ENCODE measurements at regions not wholly inside any gene's neighbourhood (a gene's known extent, or its start where the extent isn't known, plus 50 kb on each side); places are given as distances from the start of the nearest gene placed in this dataset.
"Not testable (repeated sequence)": the region's sequence is repeated elsewhere in the genome, so short reads cannot be mapped to it uniquely, and the experiment has no call there.

DNA sequence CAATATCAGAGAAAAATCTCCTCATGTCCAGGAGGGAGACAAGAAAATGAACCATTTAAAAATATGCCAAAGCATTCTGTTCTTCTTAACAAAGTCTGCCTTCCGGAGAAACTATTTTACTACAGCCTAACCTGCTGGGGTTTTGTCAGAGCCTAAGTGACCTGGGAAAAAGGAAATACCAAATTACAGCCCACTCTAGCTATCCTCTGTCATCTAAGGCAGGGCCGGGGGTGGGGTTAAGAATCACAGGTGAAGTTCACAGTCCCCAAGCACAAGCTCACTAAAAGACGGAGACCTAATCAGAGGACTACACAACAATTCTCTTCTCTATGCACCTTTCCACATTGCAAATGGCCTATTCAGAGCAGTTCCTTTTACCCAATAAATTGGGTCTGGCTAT is 116.6 kb downstream of the TRIM42 start:
- Histone ChIP-seq H3F3A (replicated peaks; ENCODE audit: insufficient read depth) (no peaks in the 10 kb centered on the region), H3K36me3 (replicated peaks in 1 of 2; ENCODE audit: control insufficient read depth in 1 of 2, insufficient read depth in 2 of 2, low read length in 1 of 2) (no peaks in the 10 kb centered on the region), H3K9me3 (peaks cover 19% of the 10 kb centered on the region; the same call in 1 of the 2 replicates), H3K79me2 (ENCODE audit: insufficient read depth) (no peaks in the 10 kb centered on the region), H3K27me3 (ENCODE audit: insufficient read depth) (no peaks in the 10 kb centered on the region), H3K9me2 (no peaks in the 10 kb centered on the region; the same call in 1 of the 2 replicates), H3K4me2 (no peak overlapping the region), H3K4me3 (ENCODE audit: low read depth in 2 of 2, low read length in 1 of 2) (no peak overlapping the region), H3K9ac (no peak overlapping the region), H2AFZ (ENCODE audit: low read depth) (no peak overlapping the region), H4K20me1 (ENCODE audit: insufficient read depth) (no peaks in the 10 kb centered on the region), H3K27ac (ENCODE audit: low read depth in 2 of 2, low read length in 1 of 2) (no peak overlapping the region), H3K4me1 (ENCODE audit: control insufficient read depth in 1 of 2, insufficient read depth in 2 of 2, low read depth in 1 of 2, low read length in 1 of 2) (no peaks in the 10 kb centered on the region)
- ChIA-PET CTCF (no interaction called here), POLR2A (interaction anchor here (0.6 kb wide), 2 partner anchors 1199 to 1832 kb away, joined by 3 to 5 read pairs; no protein-coding TSS in a partner anchor)
- no peak for DNase-seq
- TF ChIP-seq, protein P1, sequence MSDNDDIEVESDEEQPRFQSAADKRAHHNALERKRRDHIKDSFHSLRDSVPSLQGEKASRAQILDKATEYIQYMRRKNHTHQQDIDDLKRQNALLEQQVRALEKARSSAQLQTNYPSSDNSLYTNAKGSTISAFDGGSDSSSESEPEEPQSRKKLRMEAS (IDR thresholded peaks at IDR 0.05; ENCODE audit: low read depth): no peak
- TF ChIP-seq YY1 (IDR thresholded peaks at IDR 0.05; ENCODE audit: low read depth) (no peak), ELF1 (IDR thresholded peaks at IDR 0.05) (no peak), SIN3A (IDR thresholded peaks at IDR 0.05; ENCODE audit: borderline replicate concordance, low read depth, low read length) (no peak), FOSL2 (IDR thresholded peaks at IDR 0.05; ENCODE audit: borderline replicate concordance, low read depth) (no peak), EZH2phosphoT487 (IDR thresholded peaks at IDR 0.05; ENCODE audit: borderline replicate concordance, low read depth) (no peak), RXRA (IDR thresholded peaks at IDR 0.05; ENCODE audit: borderline replicate concordance, low read depth) (no peak), RAD21 (IDR thresholded peaks at IDR 0.05; ENCODE audit: low read length) (no peak), TAF1 (IDR thresholded peaks at IDR 0.05; ENCODE audit: borderline replicate concordance, low read depth, low read length) (no peak), TEAD4 (IDR thresholded peaks at IDR 0.05; ENCODE audit: borderline replicate concordance, insufficient read depth) (no peak)
- TF ChIP-seq, protein P2, sequence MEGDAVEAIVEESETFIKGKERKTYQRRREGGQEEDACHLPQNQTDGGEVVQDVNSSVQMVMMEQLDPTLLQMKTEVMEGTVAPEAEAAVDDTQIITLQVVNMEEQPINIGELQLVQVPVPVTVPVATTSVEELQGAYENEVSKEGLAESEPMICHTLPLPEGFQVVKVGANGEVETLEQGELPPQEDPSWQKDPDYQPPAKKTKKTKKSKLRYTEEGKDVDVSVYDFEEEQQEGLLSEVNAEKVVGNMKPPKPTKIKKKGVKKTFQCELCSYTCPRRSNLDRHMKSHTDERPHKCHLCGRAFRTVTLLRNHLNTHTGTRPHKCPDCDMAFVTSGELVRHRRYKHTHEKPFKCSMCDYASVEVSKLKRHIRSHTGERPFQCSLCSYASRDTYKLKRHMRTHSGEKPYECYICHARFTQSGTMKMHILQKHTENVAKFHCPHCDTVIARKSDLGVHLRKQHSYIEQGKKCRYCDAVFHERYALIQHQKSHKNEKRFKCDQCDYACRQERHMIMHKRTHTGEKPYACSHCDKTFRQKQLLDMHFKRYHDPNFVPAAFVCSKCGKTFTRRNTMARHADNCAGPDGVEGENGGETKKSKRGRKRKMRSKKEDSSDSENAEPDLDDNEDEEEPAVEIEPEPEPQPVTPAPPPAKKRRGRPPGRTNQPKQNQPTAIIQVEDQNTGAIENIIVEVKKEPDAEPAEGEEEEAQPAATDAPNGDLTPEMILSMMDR (IDR thresholded peaks at IDR 0.05): no peak
- TF ChIP-seq, protein P3, sequence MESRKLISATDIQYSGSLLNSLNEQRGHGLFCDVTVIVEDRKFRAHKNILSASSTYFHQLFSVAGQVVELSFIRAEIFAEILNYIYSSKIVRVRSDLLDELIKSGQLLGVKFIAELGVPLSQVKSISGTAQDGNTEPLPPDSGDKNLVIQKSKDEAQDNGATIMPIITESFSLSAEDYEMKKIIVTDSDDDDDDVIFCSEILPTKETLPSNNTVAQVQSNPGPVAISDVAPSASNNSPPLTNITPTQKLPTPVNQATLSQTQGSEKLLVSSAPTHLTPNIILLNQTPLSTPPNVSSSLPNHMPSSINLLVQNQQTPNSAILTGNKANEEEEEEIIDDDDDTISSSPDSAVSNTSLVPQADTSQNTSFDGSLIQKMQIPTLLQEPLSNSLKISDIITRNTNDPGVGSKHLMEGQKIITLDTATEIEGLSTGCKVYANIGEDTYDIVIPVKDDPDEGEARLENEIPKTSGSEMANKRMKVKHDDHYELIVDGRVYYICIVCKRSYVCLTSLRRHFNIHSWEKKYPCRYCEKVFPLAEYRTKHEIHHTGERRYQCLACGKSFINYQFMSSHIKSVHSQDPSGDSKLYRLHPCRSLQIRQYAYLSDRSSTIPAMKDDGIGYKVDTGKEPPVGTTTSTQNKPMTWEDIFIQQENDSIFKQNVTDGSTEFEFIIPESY (IDR thresholded peaks at IDR 0.05; ENCODE audit: borderline replicate concordance, low read depth): no peak
- 21% methylated on average over 3 of the region's 3 CpGs for WGBS (ENCODE audit: low lambda C conversion rate)

DNA sequence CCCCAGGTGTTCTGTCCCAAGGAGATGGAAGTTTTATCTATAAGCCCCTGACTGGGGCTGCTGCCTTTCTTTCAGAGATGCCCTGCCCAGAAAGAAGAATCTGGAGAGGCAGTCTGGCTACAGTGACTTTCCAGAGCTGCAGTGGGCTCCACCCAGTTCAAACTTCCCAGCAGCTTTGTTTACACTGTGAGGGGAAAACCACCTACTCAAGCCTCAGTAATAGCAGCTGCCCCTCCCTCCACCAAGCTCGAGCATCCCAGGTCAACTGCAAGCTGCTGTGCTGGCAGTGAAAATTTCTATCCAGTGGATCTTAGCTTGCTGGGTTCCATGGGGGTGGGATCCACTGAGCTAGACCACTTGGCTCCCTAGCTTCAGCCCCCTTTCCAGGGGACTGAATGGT is 125.0 kb downstream of the TRIM42 start:
- WGBS (ENCODE audit: low lambda C conversion rate): 0% methylated on average over 1 of the region's 1 CpG
- H3K4me3 ChIP-seq (ENCODE audit: low read depth in 2 of 2, low read length in 1 of 2); POLR2A ChIA-PET: not testable (repeated sequence)

More for the DNA sequence above, 125.0 kb downstream of the TRIM42 start:
- H4K20me1 ChIP-seq (ENCODE audit: insufficient read depth); H3K36me3 ChIP-seq (replicated peaks in 1 of 2; ENCODE audit: control insufficient read depth in 1 of 2, insufficient read depth in 2 of 2, low read length in 1 of 2); H3K27ac ChIP-seq (ENCODE audit: low read depth in 2 of 2, low read length in 1 of 2); H3K4me1 ChIP-seq (ENCODE audit: control insufficient read depth in 1 of 2, insufficient read depth in 2 of 2, low read depth in 1 of 2, low read length in 1 of 2); DNase-seq; H3F3A ChIP-seq (replicated peaks; ENCODE audit: insufficient read depth); H3K9me2 ChIP-seq; H3K9me3 ChIP-seq; H3K79me2 ChIP-seq (ENCODE audit: insufficient read depth); CTCF ChIA-PET; H2AFZ ChIP-seq (ENCODE audit: low read depth); H3K9ac ChIP-seq; H3K27me3 ChIP-seq (ENCODE audit: insufficient read depth); H3K4me2 ChIP-seq: not testable (repeated sequence)
